ENCODE measurements at regions not wholly inside any gene's neighbourhood (a gene's known extent, or its start where the extent isn't known, plus 50 kb on each side); places are given as distances from the start of the nearest gene placed in this dataset.

- TF ChIP-seq ZBTB33 (IDR thresholded peaks at IDR 0.05; ENCODE audit: extremely low read depth, insufficient replicate concordance, low read length) (no peak), ATF3 (IDR thresholded peaks at IDR 0.05) (no peak), POLR2AphosphoS5 (IDR thresholded peaks at IDR 0.05; ENCODE audit: low read depth, low read length) (no peak), ZFX (IDR thresholded peaks at IDR 0.05) (no peak), EZH2phosphoT487 (IDR thresholded peaks at IDR 0.05; ENCODE audit: borderline replicate concordance) (no peak)
Observed at GRCh38 chr10:108850138-108850854, 1073.0 kb downstream of the XPNPEP1 start (continued).

DNA sequence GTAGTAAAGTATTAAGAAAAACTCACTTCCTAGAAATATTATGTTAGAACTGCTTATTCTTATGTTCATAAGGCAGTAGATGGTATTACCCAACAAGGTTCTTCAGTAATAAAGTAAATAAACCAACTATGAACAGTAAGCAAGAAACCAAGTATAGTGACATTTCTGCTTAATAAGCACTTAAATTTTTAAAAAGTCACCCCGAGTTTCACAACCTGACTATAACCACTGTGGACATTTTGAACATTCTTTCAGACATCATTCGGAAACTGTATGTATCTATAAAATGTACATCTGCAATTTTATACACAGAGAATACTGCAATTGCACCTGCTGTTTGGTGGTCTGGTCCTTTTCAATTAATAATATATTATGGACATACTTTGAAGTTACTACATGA lies 1073.6 kb downstream of the XPNPEP1 start:
- Histone ChIP-seq H3K27ac (ENCODE audit: low read depth, low read length) (no peak overlapping the region), H3K9me3 (ENCODE audit: control insufficient read depth in 1 of 2, insufficient read depth in 1 of 2, low read depth in 1 of 2, low read length in 2 of 2) (peaks cover 31 to 39% of the 10 kb centered on the region in 2 experiments; a peak in 2 of 4 replicates), H2AFZ (ENCODE audit: low read depth, low read length, poor library complexity, severe bottlenecking) (no peak overlapping the region), H3K4me3 (replicated peaks in 1 of 2; ENCODE audit: low read depth in 1 of 2, low read length in 2 of 2) (no peak overlapping the region), H4K20me1 (ENCODE audit: insufficient read depth) (no peaks in the 10 kb centered on the region), H3K79me2 (ENCODE audit: insufficient read depth, low read length) (no peaks in the 10 kb centered on the region), H3K4me2 (ENCODE audit: low read length) (no peak overlapping the region), H3K27me3 (ENCODE audit: insufficient read depth, low read length) (no peaks in the 10 kb centered on the region), H3K9me2 (ENCODE audit: insufficient read depth) (no peaks in the 10 kb centered on the region), H3K4me1 (ENCODE audit: control insufficient read depth in 1 of 2, insufficient read depth in 2 of 2, low read length in 2 of 2) (no peaks in the 10 kb centered on the region), H3K36me3 (ENCODE audit: control insufficient read depth in 1 of 2, insufficient read depth in 2 of 2, low read length in 2 of 2) (no peaks in the 10 kb centered on the region), H3K9ac (ENCODE audit: low read length) (no peak overlapping the region)
- ChIA-PET CTCF (no interaction called here), RAD21 (ENCODE audit: low non-redundant PET in 1 of 2, low total read pairs in 2 of 2, uncharacterized antibody in 2 of 2, unreplicated experiment in 2 of 2) (no interaction called here), POLR2A (no interaction called here)
- BruUV-seq (replicated peaks) = no TSS peak
- intact Hi-C loops (cut with micrococcal nuclease) = no loop called here
- TF ChIP-seq TCF7L2 (IDR thresholded peaks at IDR 0.05; ENCODE audit: borderline replicate concordance, extremely low read depth, insufficient read depth, insufficient read length) = no peak
- no peak for TF ChIP-seq MAX (IDR thresholded peaks at IDR 0.05)
- no peak for DNase-seq (ENCODE audit: low read depth, low spot score)
- ATAC-seq = no peak

Data from HCT116 (cell line).